ENCODE measurements at regions not wholly inside any gene's neighbourhood (a gene's known extent, or its start where the extent isn't known, plus 50 kb on each side); places are given as distances from the start of the nearest gene placed in this dataset.

- Histone ChIP-seq H3K9me3 (ENCODE audit: control insufficient read depth, low read length) (no peaks in the 10 kb centered on the region), H3K79me2 (no peaks in the 10 kb centered on the region), H3K4me1 (no peaks in the 10 kb centered on the region), H3K4me2 (ENCODE audit: low read length) (no peak overlapping the region), H3K36me3 (ENCODE audit: control insufficient read depth, insufficient read depth, low read length) (no peaks in the 10 kb centered on the region), H3K4me3 (ENCODE audit: low read depth, low read length) (no peak overlapping the region), H3K27me3 (ENCODE audit: control insufficient read depth, insufficient read depth, low read length) (no peaks in the 10 kb centered on the region), H2AFZ (no peak overlapping the region), H3K9ac (no peak overlapping the region), H3K27ac (no peak overlapping the region)
- TF ChIP-seq CTCF (IDR thresholded peaks at IDR 0.05), result no peak
Measured at GRCh38 chr10:36489611-36490228, 635.7 kb upstream of the ANKRD30A start.

GRCh38 chr10:36489181-36489580 lies 636.2 kb upstream of the ANKRD30A start:
- no peak overlapping the region for H3K4me2 ChIP-seq (ENCODE audit: low read length)
- H3K9me3 ChIP-seq (ENCODE audit: control insufficient read depth, low read length), result no peaks in the 10 kb centered on the region
- no peaks in the 10 kb centered on the region for H3K36me3 ChIP-seq (ENCODE audit: control insufficient read depth, insufficient read depth, low read length)
- no peak for TF ChIP-seq CTCF (IDR thresholded peaks at IDR 0.05)
- H2AFZ ChIP-seq, result no peak overlapping the region
- no peak overlapping the region for H3K27ac ChIP-seq
- no peaks in the 10 kb centered on the region for H3K4me1 ChIP-seq
- H3K4me3 ChIP-seq (ENCODE audit: low read depth, low read length), result no peak overlapping the region
- H3K79me2 ChIP-seq, result no peaks in the 10 kb centered on the region
- no peak overlapping the region for H3K9ac ChIP-seq
- H3K27me3 ChIP-seq (ENCODE audit: control insufficient read depth, insufficient read depth, low read length), result no peaks in the 10 kb centered on the region

- H3K4me2 ChIP-seq (ENCODE audit: low read length), result no peak overlapping the region
- no peaks in the 10 kb centered on the region for H3K79me2 ChIP-seq
- H3K9me3 ChIP-seq (ENCODE audit: control insufficient read depth, low read length), result no peaks in the 10 kb centered on the region
- H3K36me3 ChIP-seq (ENCODE audit: control insufficient read depth, insufficient read depth, low read length), result no peaks in the 10 kb centered on the region
- no peak overlapping the region for H3K9ac ChIP-seq
- no peak overlapping the region for H3K4me3 ChIP-seq (ENCODE audit: low read depth, low read length)
- no peak overlapping the region for H2AFZ ChIP-seq
- no peak for TF ChIP-seq CTCF (IDR thresholded peaks at IDR 0.05)
- no peak overlapping the region for H3K27ac ChIP-seq
- no peaks in the 10 kb centered on the region for H3K4me1 ChIP-seq
- no peaks in the 10 kb centered on the region for H3K27me3 ChIP-seq (ENCODE audit: control insufficient read depth, insufficient read depth, low read length)
Measured at GRCh38 chr10:36488579-36488978, 636.8 kb upstream of the ANKRD30A start.

GRCh38 chr10:36479073-36479472 lies 646.3 kb upstream of the ANKRD30A start:
- no peak overlapping the region for H3K4me3 ChIP-seq (ENCODE audit: low read depth, low read length)
- no peak for TF ChIP-seq CTCF (IDR thresholded peaks at IDR 0.05)
- H3K36me3 ChIP-seq (ENCODE audit: control insufficient read depth, insufficient read depth, low read length), result no peaks in the 10 kb centered on the region

GRCh38 chr10:36476399-36476798 lies 649.0 kb upstream of the ANKRD30A start:
- Histone ChIP-seq H3K27me3 (ENCODE audit: control insufficient read depth, insufficient read depth, low read length) (no peaks in the 10 kb centered on the region), H3K9ac (no peak overlapping the region), H3K27ac (no peak overlapping the region), H3K79me2 (no peaks in the 10 kb centered on the region), H3K9me3 (ENCODE audit: control insufficient read depth, low read length) (no peaks in the 10 kb centered on the region), H3K4me1 (no peaks in the 10 kb centered on the region), H3K4me3 (ENCODE audit: low read depth, low read length) (no peak overlapping the region), H2AFZ (no peak overlapping the region), H3K4me2 (ENCODE audit: low read length) (no peak overlapping the region), H3K36me3 (ENCODE audit: control insufficient read depth, insufficient read depth, low read length) (no peaks in the 10 kb centered on the region)
- no peak for TF ChIP-seq CTCF (IDR thresholded peaks at IDR 0.05)

More at GRCh38 chr10:36479073-36479472, 646.3 kb upstream of the ANKRD30A start:
- Histone ChIP-seq H3K9ac (no peak overlapping the region), H3K9me3 (ENCODE audit: control insufficient read depth, low read length) (no peaks in the 10 kb centered on the region), H3K4me1 (no peaks in the 10 kb centered on the region), H3K27ac (no peak overlapping the region), H3K27me3 (ENCODE audit: control insufficient read depth, insufficient read depth, low read length) (no peaks in the 10 kb centered on the region), H3K79me2 (no peaks in the 10 kb centered on the region), H2AFZ (no peak overlapping the region), H3K4me2 (ENCODE audit: low read length) (no peak overlapping the region)

Measured in parathyroid adenoma (tissue), 2 donors.